NCI-H1105 treated with DMSO at 0.1 percent for 48 hours (cell line): ENCODE measurements at regions not wholly inside any gene's neighbourhood (a gene's known extent, or its start where the extent isn't known, plus 50 kb on each side); places are given as distances from the start of the nearest gene placed in this dataset.
"Not testable (repeated sequence)": the region's sequence is repeated elsewhere in the genome, so short reads cannot be mapped to it uniquely, and the experiment has no call there.

Experiments used
- DNase-seq: peaks from one replicate; lab custom pipeline; 2025; lab: John Stamatoyannopoulos, UW

DNA sequence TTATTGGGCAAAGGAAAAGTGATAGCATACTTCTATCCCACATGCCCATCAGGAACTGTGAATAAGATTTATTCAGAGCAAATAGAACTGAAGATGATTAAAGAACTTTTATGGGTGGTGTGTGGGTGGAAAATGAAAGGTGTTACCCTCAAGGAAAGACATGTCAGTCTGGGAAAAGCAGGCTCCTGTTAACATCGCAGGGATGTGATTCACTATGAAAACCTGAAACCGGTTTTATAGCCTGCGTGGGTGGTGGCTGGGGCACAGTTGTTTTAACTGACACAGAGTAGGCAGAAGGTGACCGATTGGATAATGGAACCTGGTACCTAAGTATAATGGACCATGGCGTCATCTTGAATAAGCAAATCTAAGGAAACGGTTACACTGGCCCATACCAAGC is 61.3 kb upstream of the CASK start:
- no peak for DNase-seq

DNA sequence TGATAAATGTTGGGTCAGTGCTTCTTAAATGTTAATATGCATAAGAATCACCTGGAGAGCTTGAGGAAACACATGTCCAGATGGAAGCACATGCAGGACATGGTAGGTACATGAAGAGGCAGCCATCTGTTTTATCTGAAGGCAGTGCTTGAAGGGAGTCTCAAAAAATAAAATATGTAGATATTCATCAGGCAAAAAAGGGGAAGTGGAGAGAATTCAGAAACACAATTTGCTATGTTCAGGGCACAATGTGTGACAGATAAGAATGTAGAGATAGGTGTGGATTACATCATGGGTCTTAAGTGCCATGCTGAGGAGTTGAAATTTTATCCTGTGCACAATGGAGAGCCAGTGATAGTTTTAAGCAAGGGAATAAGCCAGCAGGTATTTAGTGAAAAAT is 59.6 kb upstream of the CASK start:
- no peak for DNase-seq

DNA sequence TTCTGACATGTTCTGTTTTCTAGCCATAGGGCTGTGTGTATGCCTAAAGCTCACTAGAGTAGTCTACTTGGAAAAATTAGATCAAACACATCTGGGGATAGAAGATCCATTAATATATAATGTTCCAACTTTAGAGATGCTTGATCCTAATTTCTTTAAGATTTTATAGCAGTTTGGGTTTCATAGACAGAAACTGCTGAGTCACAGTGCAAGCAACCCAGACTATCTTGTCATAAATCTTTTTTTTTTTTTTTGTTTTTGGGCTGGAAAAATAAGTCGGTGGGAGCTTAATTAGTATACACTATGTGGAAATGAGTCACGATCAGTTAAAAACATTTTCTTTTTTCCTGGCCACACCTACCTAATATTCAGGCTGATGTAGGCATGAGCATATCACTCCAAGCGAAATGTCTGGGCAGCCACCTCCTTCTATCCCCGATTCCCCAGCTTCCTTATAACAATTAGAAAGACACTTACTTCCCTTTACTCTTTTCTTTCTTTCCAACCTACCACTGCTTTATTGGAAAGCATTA is 58.2 kb upstream of the CASK start:
- DNase-seq: no peak

DNA sequence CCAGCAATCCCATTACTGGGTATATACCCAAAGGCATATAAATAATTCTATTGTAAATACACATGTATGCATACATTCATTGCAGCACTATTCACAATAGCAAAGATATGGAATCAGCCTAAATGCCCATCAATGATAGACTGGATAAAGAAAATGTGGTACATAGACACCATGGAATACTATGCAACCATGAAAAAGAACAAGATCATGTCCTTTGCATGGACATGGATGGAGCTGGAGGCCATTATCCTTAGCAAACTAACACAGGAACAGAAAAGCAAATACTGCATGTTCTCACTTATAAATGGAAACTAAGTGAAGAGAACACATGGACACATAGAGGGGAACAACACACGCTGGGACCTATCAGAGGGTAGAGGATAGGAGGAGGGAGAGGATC is 51.3 kb upstream of the CASK start:
- DNase-seq: not testable (repeated sequence)

DNA sequence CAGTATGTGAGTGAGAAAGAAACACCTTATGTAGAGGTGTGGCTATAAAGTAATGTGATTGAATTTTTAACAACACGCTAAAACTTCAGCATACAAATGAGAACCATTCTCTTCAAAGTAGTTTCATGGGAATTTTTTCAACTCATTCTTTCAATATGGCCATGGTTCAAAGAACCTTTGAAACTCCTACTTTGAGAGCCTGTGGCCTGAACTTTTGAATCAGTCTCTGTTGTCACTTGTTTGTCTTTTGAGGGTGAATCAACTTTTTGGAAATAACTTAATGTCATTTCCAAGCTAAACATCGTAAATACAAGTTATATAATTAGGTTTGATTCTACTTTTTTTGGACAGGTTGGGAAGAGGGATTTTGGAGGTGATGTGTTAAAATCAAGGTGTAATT is 49.9 kb upstream of the CASK start:
- DNase-seq: no peak
